AG08395 (cell line): ENCODE measurements at regions not wholly inside any gene's neighbourhood (a gene's known extent, or its start where the extent isn't known, plus 50 kb on each side); places are given as distances from the start of the nearest gene placed in this dataset.

ENCODE experiments used
- DNase-seq: peaks from one replicate; pipeline ENCODE4 v3.0.0; 2012; ENCODE audit warnings: mixed read lengths, low spot score

DNA sequence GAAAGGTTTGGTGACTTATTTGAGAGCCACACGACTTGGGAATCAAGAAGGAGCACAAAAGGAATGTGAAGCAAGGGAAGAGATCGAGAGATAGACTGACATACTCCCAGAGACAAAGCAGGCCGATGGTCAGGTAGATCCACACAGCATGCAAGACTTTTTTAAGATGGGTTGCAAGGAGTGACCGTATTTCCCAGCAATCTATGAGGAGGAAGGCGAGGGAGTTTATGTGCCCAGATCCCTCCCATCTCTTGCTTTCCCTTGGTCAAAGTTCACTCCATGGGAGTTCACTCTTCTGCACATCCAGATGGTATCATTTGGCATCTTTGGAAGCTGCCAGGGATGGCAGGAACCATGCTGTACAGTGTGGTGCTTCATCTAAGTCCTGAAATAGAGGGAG, 148.9 kb downstream of the RMI1 start:
- DNase-seq, result no peak

DNA sequence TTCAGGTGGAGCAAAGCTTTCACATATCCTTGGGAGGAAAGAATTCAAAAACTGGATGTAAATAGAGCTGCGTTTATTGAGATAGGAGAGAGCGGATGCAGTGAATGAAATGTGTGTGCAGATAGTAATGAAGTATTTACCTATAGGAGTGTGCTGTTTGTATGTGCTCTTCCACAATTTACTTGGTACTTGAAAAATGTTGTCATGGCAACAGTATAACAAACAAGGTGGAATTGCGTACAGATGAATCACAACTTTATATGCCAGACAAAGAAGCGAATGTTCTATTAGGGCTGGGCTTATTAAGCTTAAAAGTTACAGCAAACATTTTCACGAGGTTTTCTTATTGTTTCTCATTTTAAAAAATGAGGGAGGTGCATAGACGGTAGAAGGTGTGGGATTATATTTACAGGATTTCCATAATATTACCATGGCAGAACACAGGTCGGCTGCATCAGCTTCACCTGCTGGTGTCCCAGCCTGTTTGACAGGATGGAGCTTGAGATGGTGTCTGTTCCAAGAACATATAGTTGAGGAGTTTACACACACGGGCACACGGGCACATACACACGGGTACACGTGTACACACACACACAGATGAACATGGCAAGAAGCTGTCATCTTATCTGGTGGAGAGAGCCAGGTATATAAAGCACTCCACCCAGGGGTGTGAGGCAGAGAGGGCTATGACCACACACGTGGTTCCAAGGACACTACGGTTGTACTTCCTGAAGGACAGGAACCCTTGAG, 155.7 kb downstream of the RMI1 start:
- peak; percentile 44 for DNase-seq

DNA sequence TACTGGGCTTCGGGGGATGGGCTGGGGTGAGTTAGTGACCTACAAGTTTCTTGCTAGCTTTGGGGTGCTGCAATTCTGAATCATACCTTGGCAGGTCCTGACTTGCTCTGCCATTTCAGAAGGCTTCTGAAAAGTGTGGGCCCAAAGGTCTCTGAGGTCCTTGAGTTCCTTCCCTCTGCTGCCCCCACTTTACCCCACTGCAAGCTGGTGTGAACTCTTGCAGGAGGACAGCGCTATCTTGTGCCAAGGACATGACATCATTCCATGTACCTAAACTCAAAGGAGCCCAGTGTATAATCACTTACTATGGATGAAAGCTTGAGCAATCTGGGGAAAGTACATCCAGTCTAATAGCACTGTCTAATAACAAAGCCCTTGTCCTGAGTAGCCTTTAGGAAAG, 157.4 kb downstream of the RMI1 start:
- DNase-seq, result no peak

DNA sequence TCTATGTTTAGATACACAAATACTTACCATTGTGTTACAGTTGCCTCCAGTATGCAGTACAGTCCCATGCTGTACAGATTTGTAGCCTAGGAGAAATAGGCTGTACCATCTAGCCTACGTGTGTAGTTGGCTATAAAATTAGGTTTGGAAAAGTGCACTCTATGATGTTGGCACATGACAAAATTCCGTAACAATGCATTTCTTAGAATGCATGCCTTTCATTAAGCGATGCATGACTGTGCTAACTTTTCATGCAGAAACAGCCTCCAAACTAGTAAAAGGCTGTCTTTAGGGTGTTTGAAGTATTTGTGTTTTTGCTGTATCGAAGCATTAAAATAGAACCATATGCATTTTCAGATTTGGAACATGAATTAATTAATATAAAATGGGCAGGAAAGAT, 157.9 kb downstream of the RMI1 start:
- no peak for DNase-seq

DNA sequence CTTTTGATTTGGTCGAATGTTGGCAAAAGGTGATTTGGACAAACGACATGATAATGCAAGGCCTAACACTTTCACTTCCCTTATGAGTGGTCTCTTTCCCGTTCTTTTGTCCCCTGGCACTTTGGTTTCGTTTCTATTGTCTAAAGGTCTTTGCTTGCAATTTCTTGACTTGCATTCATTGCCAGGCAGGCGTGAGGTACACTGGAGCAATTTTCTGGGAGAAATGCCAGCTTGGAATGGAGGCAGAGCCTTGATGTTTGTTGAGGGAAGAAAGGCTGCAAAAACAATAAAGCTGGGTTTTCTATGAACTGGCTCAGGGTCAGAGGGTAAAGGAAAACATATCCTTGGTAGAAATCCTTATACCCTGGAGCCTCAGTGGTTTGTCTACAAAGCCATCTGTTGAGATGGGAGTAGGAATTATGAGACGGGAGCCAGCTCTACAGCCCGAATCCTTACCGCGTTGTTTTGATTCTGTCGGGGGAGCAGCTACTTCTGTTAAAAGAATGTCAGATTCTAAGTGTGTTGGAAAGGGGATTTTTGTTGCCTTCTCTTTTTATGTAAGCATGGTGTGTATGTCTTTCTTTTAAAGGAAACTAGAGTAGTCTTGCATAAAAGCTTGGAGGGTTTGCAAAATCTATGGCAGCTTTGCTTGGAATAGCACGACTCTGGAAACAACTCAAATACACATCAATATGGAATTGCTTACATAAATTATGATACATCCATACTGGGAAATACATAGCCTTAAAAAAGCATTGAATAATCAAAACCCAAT, 158.9 kb downstream of the RMI1 start:
- DNase-seq, result peak; percentile 13

DNA sequence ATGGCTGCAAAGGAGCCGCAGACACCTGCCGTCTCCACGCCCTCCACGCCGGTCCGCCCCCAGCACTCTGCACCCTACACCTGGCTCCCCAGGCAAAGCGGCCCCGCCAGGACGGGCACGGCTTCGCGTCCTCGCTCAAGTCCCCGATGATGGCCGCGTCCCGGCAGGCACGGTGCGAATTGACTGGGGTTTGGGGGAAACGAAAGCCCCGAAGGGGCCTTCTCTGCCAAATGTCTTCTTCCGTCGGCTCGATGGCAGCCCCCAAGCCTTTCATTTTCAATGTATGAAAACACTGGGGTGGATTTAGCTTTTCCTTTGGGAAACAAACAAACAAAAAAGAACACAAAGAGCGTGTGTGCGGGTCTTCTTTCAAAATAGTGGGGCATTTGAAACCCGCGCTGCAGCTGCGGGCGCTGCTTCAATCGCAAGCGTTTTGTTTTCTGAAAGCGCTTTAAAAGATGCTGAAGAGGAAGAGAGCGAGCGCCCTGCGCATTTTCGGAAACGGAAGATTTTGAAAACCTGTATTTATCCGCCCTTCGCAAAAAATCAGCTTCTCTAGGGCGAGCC, 160.0 kb downstream of the RMI1 start:
- DNase-seq, result no peak

DNA sequence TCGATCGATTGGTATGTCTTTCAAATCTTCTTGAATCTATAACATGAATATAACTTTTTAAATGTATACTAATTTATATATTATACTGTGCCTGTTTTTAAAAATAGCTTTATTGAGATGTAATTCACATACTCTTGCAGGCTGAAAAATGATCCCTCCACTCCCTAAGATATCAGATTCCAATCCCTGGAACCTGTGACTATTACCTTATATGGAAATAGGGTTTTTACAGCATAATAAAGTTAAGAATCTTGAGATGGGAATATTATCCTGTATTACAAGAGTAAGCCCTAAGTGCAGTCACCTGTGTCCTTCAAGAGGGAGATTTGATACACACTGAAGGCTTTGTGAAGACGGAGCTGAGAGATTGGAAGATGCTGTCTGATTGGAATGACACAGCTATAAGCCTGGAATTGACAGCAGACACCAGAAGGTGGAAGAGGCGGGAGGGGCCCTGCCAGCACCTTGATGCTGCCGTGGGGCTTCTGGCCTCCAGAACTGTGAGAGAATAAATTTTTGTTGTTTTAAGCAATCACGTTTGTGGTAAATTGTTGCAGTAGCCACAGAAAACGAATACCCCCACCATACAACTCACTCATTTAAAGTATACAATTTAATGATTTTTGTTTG, 161.3 kb downstream of the RMI1 start:
- DNase-seq, result no peak

DNA sequence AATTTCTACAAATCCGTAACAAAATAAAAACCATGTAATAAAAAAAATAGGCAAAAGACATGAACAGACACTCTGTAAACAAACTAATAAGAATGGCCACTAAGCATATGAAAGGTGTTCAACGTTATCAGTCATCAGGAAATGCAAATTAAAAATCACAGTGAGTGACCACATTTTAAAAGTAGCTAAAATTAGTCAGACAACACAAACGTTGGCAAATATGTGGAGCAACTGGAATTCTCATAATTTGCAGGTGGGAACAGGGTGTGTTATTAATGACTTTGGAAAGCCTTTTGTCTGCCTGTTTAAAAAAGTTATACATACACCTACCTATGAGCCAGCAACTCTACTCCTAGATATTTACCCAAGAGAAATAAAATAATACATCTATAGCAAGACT, 164.4 kb downstream of the RMI1 start:
- DNase-seq, result no peak

DNA sequence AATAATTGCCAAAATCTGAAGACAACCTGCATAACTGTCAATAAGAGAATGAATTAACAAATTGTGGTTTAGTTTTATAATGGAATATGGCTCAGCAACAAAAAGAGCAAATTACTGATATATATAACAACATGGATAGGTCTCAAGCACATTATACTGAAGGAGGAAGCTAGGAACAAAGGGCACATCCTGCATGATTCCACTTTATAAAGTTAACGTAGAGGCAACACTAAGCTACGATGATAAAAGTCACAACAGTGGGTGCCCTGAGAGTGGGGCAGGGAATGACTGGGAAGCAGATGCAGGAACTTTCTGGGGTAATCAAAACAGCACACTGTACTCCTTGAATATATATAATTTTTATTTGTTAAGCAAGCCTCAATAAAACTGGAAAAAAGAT, 165.2 kb downstream of the RMI1 start:
- no peak for DNase-seq

DNA sequence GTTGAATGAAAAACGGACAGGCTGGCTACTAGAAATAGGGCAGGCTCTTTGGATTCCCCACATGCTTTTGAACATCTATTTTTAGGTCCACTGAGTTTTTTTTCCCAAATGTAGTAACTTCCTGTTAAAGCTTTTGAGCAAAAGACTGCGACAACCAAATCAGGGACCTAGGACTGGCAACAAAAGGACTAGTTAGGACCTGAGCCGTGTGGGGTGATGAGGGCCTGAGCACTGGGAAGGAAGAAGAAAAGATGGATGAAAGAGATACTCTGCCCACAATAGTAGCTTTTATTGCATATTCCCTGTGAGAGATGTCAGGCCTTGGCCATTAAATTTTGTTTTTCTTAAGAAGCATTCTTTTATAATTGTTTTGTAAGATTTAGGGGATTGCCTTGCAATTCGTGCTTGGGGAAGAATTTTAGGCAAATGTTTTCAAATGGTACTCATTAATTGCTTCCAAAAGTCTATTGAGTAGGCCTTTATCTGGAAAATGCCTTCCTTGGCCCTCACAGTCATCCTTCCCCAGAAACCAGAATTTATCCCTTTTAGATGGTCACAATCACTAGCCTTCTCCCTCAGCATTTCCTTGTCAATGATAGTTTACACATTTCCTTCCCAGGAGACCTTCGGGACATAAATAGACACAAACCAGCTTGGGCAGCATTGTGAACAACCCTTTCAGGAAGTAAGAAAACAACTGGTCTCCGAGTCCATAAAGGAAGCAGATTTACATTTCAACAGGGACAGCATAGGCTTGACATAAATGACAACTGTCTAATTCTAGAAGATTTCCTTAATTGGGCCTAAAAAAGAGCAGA, 166.5 kb downstream of the RMI1 start:
- peak; percentile 54 for DNase-seq

DNA sequence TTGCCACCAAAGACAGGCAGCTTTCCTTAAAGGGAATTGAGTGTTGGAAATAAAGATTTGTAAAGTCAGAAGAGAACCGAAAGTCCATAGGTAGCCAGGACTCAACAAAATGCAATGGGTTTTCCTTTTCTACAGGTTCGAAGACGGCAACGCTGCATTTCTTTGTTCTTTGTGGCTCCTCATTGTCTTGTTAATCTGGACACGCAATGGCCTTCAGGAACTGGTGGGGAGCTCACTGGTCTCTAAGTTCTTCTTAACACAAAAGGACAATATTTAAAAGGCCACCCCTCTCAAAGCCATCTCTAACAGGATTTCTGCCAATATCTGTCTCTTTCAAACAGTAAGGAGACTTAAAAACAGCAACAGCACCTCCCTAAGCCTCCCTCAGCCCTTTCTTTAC, 170.6 kb downstream of the RMI1 start:
- DNase-seq, result no peak

DNA sequence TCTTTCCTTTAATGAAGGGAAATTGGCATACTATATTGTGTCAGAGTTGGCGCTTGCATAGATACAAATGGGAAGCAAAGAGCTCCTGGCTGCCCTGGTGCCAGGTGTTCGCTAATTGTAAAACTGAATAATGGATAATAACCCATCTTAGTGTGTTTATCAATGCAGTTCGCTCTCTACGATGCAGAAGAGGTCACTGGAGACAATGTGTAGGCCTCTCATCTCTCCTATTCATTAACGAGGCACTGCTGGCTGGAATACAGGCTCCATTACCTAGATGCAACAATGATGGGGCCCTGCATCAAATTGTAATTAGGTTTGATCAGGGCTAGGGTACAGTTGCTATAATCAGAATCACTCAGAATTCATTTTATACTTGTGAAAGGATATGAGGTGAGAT, 171.0 kb downstream of the RMI1 start:
- no peak for DNase-seq

DNA sequence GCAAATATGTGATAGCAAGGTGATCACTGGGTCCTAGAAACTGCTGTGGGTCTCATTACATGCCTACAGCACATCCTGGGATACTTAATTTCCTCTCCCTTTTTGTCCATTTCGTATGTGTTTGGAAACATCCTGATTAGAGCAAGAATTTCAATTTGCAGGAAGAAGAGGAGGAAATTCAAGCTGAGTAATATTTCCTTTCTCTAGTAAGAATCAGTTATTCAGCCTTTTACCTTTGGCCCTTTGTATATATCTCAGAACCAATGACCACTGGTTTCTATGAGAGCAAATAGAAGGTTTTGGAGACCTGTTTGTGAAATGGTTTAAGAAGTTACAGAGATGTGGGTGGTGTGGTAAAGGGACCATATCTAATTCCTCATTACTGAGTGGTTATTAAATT, 171.6 kb downstream of the RMI1 start:
- DNase-seq, result no peak

DNA sequence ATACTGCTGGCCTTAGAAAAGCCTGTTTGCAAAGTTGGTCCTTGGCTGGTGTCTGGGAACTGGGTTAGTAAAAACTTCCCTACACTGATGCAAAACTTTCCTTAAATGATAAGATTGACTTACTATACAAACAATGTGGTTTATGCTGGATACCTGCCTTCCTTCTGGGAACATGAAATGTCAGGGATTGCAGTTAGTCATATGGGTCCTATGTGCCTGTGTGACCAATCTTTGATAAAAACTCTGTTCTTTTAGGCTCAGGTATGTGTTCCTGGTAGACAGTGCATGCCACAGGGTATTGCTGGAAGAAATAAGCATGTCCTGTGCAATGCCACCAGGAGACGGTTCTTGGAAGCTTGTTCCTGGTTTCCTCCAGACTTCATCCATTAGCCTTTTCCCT, 173.3 kb downstream of the RMI1 start:
- no peak for DNase-seq

DNA sequence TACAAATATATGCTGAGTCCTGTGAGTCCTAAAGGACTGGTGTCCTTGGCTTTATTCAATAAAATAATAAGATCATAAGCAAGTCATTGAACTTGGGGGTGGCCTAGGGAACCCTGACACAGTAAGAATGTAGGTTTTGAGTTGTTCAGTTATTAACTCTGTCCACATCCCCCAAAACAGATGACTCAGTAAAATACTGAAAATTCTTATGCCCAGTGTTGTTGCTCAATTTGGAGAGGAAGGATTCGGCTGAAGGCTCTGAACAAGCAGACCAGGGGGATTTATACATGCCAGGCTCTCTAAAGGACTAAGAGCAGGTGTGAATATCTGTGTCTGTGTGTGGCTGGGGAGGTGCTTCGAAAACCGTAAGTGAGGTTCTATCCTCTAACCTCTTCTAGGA, 173.7 kb downstream of the RMI1 start:
- DNase-seq, result peak; percentile 68

DNA sequence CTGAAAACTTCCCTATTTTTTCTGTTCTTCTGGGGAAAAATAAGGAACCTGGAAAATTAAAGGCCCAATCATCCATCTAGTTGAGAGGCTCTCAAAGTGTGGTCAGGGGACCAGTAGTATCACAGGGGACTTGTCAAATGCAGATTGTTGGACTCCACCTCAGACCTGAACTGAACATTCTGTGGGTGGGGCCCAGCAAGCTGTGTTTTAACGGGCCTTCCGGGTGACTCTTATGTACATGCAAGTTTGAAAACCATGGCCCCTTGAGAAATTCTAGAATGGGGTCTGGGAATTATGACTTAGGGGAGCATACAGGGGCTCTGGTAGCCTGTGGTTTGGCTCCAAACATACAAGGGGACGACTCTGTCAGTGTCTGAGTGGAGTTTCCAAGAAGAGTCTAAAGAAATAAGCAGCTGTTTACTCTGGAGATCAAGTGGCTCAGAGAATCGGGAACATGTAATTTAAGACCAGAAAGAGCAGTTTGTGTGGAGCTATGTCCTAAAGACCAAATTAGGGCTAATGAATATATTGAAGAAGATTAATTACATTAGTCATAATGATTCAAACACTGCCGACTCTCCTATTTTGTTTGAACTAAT, 177.4 kb downstream of the SLC28A3 start:
- DNase-seq, result no peak

DNA sequence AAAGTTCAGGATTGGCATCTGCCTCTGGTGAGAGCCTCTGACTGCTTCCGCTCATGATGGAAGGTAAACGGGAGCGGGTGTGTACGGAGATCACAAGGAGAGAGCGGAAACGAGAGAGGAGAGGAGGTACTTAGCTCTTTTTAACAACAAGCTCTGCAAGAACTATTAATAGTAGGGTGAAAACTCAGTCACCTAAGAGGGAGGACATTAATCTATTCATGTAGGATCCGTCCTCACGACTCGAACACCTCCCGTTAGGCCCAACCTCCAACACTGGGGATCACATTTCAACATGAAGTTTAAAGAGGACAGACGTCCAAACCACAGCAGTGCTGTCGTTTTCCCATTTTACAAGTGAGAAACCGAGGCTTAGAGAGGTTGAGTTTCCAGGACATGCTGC, 173.7 kb downstream of the SLC28A3 start:
- DNase-seq, result no peak

DNA sequence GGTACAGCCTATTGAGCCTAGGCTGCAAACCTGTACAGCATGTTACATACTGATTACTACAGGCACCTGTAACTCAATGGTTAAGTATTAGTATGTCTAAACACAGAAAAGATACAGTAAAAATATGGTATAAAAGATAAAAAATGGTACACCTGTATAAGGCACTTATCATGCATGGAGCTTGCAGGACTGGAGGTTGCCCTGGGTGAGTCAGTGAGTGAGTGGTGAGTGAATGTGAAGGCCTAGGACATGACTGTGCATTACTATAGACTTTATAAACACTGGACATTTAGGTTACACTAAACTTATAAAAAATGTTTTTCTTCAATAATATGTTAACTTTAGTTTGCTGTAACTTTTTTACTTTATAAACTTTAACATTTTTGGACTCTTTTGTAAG, 171.3 kb downstream of the SLC28A3 start:
- DNase-seq, result no peak

DNA sequence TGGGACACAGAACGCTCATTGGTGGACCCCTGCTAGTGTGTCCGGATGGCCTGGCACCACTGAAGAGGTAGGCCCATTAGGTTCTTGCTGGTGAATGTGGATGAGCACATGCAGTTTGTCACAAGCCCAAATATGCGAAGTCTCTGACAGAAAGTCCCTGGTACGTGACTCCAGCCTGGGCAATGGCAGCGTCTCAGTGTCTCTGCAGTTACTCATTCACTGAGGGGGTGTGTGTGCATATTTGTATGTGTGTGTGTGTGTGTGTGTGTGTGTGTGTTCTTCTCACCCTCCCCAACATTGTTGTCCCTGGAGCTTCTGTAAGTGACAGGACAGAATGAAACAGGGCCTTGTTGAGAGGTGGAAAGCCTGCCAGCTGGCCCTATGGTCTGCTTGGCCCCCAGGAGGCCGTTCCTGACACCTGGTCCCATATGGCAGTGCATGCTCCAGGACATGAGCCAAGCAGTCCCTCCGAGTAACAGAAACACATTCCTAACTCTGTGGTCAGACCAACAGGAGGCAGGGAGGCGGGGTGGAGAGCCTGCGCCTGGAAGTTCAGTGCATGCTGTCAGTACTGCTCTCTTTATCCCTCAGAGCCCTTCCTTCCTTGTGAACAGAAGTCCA, 169.9 kb downstream of the SLC28A3 start:
- DNase-seq, result peak; percentile 98

DNA sequence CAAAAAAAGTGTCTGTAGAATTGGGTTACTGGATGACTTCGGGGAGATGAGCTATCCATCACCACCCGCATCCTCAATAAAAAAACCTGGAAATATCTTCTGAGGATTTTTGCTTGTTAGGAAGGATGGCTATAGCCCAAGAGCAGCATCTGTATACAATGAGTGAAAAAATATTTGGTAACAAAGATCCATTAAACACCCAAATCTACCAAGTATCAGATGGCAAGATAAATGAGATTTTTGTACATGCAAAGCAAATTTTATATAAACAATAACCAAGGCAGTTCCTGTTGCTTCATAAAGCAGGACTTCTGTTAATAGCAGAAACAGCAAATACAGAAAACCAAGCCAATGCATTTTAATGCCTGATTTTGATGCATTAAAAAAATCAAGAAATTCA, 166.6 kb downstream of the SLC28A3 start:
- DNase-seq, result no peak

DNA sequence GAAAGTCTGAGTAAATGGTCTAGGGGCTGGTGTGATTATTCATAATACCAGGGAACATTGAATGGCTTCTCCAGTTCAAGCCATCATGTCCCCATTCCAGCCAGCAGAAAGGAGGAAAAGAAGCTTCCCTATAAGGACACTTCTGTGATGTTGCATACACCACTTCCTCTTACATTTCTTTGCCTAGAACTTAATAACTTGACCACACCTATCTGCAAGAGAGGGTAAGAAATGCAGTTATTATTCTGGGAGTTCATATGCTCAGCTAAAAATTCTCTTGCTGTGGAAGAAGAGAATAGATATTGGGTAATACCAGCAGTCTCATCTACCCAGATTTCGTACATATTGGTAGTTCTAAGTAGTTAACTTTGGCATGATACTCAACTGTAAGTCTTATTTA, 166.1 kb downstream of the SLC28A3 start:
- DNase-seq, result no peak
